Trophoblast cell (in vitro differentiated cells and primary cell): ENCODE measurements at regions not wholly inside any gene's neighbourhood (a gene's known extent, or its start where the extent isn't known, plus 50 kb on each side); places are given as distances from the start of the nearest gene placed in this dataset.

ENCODE experiments used
- DNase-seq, 2 donors: peaks; one replicate each; pipeline ENCODE4 v3.0.0-alpha.2; 2016
- H2AFZ ChIP-seq: 2 replicates; pipeline ENCODE4 v1.6.1; 2013; ENCODE audit warnings: low read length, moderate library complexity, mild to moderate bottlenecking; ENCODE audit not compliant: insufficient read depth, poor library complexity
- H2AK5ac ChIP-seq: 2 replicates; pipeline ENCODE4 v1.6.1; 2013; ENCODE audit warnings: mild to moderate bottlenecking, low read length
- H2BK120ac ChIP-seq: 2 replicates; pipeline ENCODE4 v1.6.1; 2013; ENCODE audit warnings: low read length, mild to moderate bottlenecking, moderate library complexity; ENCODE audit not compliant: insufficient read depth, poor library complexity
- H2BK12ac ChIP-seq: 2 replicates; pipeline ENCODE4 v1.6.1; 2013; ENCODE audit warnings: mild to moderate bottlenecking, low read length, moderate library complexity
- H2BK5ac ChIP-seq: 2 replicates; pipeline ENCODE4 v1.6.1; 2013; ENCODE audit warnings: low read length, low read depth, moderate library complexity, mild to moderate bottlenecking; ENCODE audit not compliant: poor library complexity
- H3K14ac ChIP-seq: 2 replicates; pipeline ENCODE4 v1.6.1; 2013; ENCODE audit warnings: mild to moderate bottlenecking, low read length
- H3K18ac ChIP-seq: 2 replicates; pipeline ENCODE4 v1.6.1; 2013; ENCODE audit warnings: mild to moderate bottlenecking, low read length
- H3K23ac ChIP-seq: 2 replicates; pipeline ENCODE4 v1.6.1; 2013; ENCODE audit warnings: low read length
- H3K27ac ChIP-seq: 2 replicates; pipeline ENCODE4 v1.5.1; 2013; ENCODE audit warnings: low read depth, mild to moderate bottlenecking, inconsistent platforms, low read length, moderate library complexity
- H3K27me3 ChIP-seq: 2 replicates; pipeline ENCODE4 v1.6.1; 2013; ENCODE audit warnings: inconsistent platforms, mild to moderate bottlenecking, low read length, moderate library complexity; ENCODE audit not compliant: insufficient read depth
- H3K36me3 ChIP-seq, 2 experiments: 1 replicate in 1 of 2; 2 replicates in 1 of 2; pipeline ENCODE4 v1.6.1; 2013; ENCODE audit warnings: low read length in 2 of 2, mild to moderate bottlenecking in 2 of 2, moderate library complexity in 1 of 2; ENCODE audit not compliant: insufficient read depth in 2 of 2, control insufficient read depth in 1 of 2
- H3K4ac ChIP-seq: 2 replicates; pipeline ENCODE4 v1.6.1; 2013; ENCODE audit warnings: low read depth, mild to moderate bottlenecking, low read length, moderate library complexity
- H3K4me1 ChIP-seq, 2 experiments: 1 replicate in 1 of 2; 2 replicates in 1 of 2; pipeline ENCODE4 v1.6.1; 2013; ENCODE audit warnings: low read length in 2 of 2, mild to moderate bottlenecking in 2 of 2, moderate library complexity in 1 of 2; ENCODE audit not compliant: insufficient read depth in 2 of 2, control insufficient read depth in 1 of 2
- H3K4me2 ChIP-seq: 2 replicates; pipeline ENCODE4 v1.6.1; 2013; ENCODE audit warnings: inconsistent platforms, mild to moderate bottlenecking, low read length, moderate library complexity
- H3K4me3 ChIP-seq: 2 replicates; pipeline ENCODE4 v1.5.1; 2013; ENCODE audit warnings: mild to moderate bottlenecking, low read depth, low read length, inconsistent platforms
- H3K79me1 ChIP-seq: one replicate; pipeline ENCODE4 v1.6.1; 2013; ENCODE audit warnings: low read length
- H3K79me2 ChIP-seq: 2 replicates; pipeline ENCODE4 v1.6.1; 2013; ENCODE audit warnings: low read length, mild to moderate bottlenecking; ENCODE audit not compliant: control insufficient read depth, insufficient read depth, poor library complexity
- H3K9ac ChIP-seq: 2 replicates; pipeline ENCODE4 v1.6.1; 2013; ENCODE audit warnings: mild to moderate bottlenecking, low read length
- H3K9me3 ChIP-seq: 2 replicates; pipeline ENCODE4 v1.6.1; 2013; ENCODE audit warnings: low read depth, mild to moderate bottlenecking, control low read depth, inconsistent platforms, low read length; ENCODE audit not compliant: insufficient read depth
- H4K12ac ChIP-seq: 2 replicates; pipeline ENCODE4 v1.6.1; 2013; ENCODE audit warnings: low read depth, mild to moderate bottlenecking, low read length, moderate library complexity
- H4K8ac ChIP-seq: 2 replicates; pipeline ENCODE4 v1.6.1; 2013; ENCODE audit warnings: low read depth, mild to moderate bottlenecking, low read length, moderate library complexity
- H4K91ac ChIP-seq: one replicate; pipeline ENCODE4 v1.6.1; 2013; ENCODE audit warnings: low read depth, mild to moderate bottlenecking, low read length, moderate library complexity
- WGBS: extraction: QIAGEN DNeasy Blood & Tissue Kit; methylation state at CpG from one replicate; pipeline ENCODE4 v1.1.7; 2013; ENCODE audit warnings: missing lambda C conversion rate; ENCODE audit not compliant: insufficient read length, insufficient coverage; ENCODE audit errors: extremely low coverage; 5-methylcytosine and 5-hydroxymethylcytosine counted together

GRCh38 chr9:18216376-18216775 lies 257.6 kb upstream of the ADAMTSL1 start:
- no CpG with 5 or more reads among the region's 1 CpG for WGBS
- H3K27me3 ChIP-seq: no peaks in the 10 kb centered on the region
- H3K18ac ChIP-seq: no peak overlapping the region
- H2BK120ac ChIP-seq: no peak overlapping the region
- no peak overlapping the region for H3K9ac ChIP-seq
- no peak overlapping the region for H4K8ac ChIP-seq
- H3K4ac ChIP-seq: no peak overlapping the region
- no peak overlapping the region for H3K14ac ChIP-seq
- H3K9me3 ChIP-seq: no peaks in the 10 kb centered on the region
- no peaks in the 10 kb centered on the region for H3K4me1 ChIP-seq
- no peak overlapping the region for H4K12ac ChIP-seq
- H2AK5ac ChIP-seq: no peak overlapping the region
- H2BK5ac ChIP-seq: no peak overlapping the region
- no peak overlapping the region for H3K4me3 ChIP-seq
- DNase-seq: no peak
- no peaks in the 10 kb centered on the region for H3K79me2 ChIP-seq
- H3K36me3 ChIP-seq: no peaks in the 10 kb centered on the region
- no peaks in the 10 kb centered on the region for H3K79me1 ChIP-seq
- H2BK12ac ChIP-seq: no peak overlapping the region
- no peak overlapping the region for H3K23ac ChIP-seq
- no peak overlapping the region for H2AFZ ChIP-seq
- no peak overlapping the region for H3K4me2 ChIP-seq
- H4K91ac ChIP-seq: no peak overlapping the region
- H3K27ac ChIP-seq: no peak overlapping the region

DNA sequence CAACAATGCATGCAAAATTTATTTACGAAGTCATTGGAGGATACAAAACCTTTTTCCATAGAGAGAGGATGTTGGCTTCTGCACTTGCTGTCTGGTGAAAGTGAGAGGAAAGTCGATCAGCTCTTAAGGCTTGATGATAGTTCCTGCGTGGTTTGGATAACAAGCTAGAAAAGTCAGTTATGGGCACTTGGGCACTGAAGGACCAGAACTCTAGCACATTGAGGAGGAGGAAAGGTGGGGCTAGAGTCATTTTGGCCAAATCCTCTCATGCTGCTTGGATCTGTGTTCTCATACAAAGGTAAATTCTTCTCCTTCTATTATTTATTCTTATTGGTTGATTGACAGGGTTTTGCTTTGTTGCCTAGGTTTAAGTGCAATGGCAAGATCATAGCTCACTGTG lies 245.9 kb upstream of the ADAMTSL1 start:
- no CpG with 5 or more reads among the region's 3 CpGs for WGBS
- H2AK5ac ChIP-seq: no peak overlapping the region
- no peak overlapping the region for H3K18ac ChIP-seq
- H3K14ac ChIP-seq: no peak overlapping the region
- H4K12ac ChIP-seq: no peak overlapping the region
- H3K4me2 ChIP-seq: no peak overlapping the region
- no peaks in the 10 kb centered on the region for H3K79me1 ChIP-seq
- no peak overlapping the region for H4K91ac ChIP-seq
- no peak overlapping the region for H2BK12ac ChIP-seq
- H2BK120ac ChIP-seq: no peak overlapping the region
- H3K27ac ChIP-seq: no peak overlapping the region
- no peak for DNase-seq
- H3K4ac ChIP-seq: no peak overlapping the region
- no peaks in the 10 kb centered on the region for H3K27me3 ChIP-seq
- no peaks in the 10 kb centered on the region for H3K79me2 ChIP-seq
- H3K9me3 ChIP-seq: no peaks in the 10 kb centered on the region
- no peak overlapping the region for H4K8ac ChIP-seq
- H3K23ac ChIP-seq: no peak overlapping the region
- H2BK5ac ChIP-seq: no peak overlapping the region
- H3K4me1 ChIP-seq: no peaks in the 10 kb centered on the region
- no peak overlapping the region for H3K4me3 ChIP-seq
- H3K9ac ChIP-seq: no peak overlapping the region
- no peak overlapping the region for H2AFZ ChIP-seq
- H3K36me3 ChIP-seq: no peaks in the 10 kb centered on the region

- no peaks in the 10 kb centered on the region for H3K4me1 ChIP-seq
- no peak overlapping the region for H4K8ac ChIP-seq
- H3K27me3 ChIP-seq: no peaks in the 10 kb centered on the region
- WGBS: no CpG with 5 or more reads among the region's 2 CpGs
- no peaks in the 10 kb centered on the region for H3K79me2 ChIP-seq
- no peaks in the 10 kb centered on the region for H3K79me1 ChIP-seq
- no peak overlapping the region for H3K4me3 ChIP-seq
- H4K91ac ChIP-seq: no peak overlapping the region
- no peak overlapping the region for H3K18ac ChIP-seq
- no peak overlapping the region for H4K12ac ChIP-seq
- H2BK12ac ChIP-seq: no peak overlapping the region
- no peak overlapping the region for H2BK120ac ChIP-seq
- no peaks in the 10 kb centered on the region for H3K36me3 ChIP-seq
- H2BK5ac ChIP-seq: no peak overlapping the region
- H3K14ac ChIP-seq: no peak overlapping the region
- no peak for DNase-seq
- no peaks in the 10 kb centered on the region for H3K9me3 ChIP-seq
- H3K4ac ChIP-seq: no peak overlapping the region
- H3K4me2 ChIP-seq: no peak overlapping the region
- no peak overlapping the region for H2AK5ac ChIP-seq
- H2AFZ ChIP-seq: no peak overlapping the region
- no peak overlapping the region for H3K9ac ChIP-seq
- H3K23ac ChIP-seq: no peak overlapping the region
- no peak overlapping the region for H3K27ac ChIP-seq
Measured at GRCh38 chr9:18229992-18230676, 243.8 kb upstream of the ADAMTSL1 start.

GRCh38 chr9:18233311-18233710 lies 240.6 kb upstream of the ADAMTSL1 start:
- no peaks in the 10 kb centered on the region for H3K9me3 ChIP-seq
- no peaks in the 10 kb centered on the region for H3K27me3 ChIP-seq
- no peak overlapping the region for H2BK5ac ChIP-seq
- no peak overlapping the region for H3K9ac ChIP-seq
- no peaks in the 10 kb centered on the region for H3K36me3 ChIP-seq
- H3K27ac ChIP-seq: no peak overlapping the region
- H3K4ac ChIP-seq: no peak overlapping the region
- no peak overlapping the region for H3K14ac ChIP-seq
- H2BK120ac ChIP-seq: no peak overlapping the region
- no peaks in the 10 kb centered on the region for H3K4me1 ChIP-seq
- H3K18ac ChIP-seq: no peak overlapping the region
- no peak overlapping the region for H4K12ac ChIP-seq
- no peak overlapping the region for H3K4me2 ChIP-seq
- H3K23ac ChIP-seq: no peak overlapping the region
- H4K91ac ChIP-seq: no peak overlapping the region
- no peak overlapping the region for H2BK12ac ChIP-seq
- H4K8ac ChIP-seq: no peak overlapping the region
- no peaks in the 10 kb centered on the region for H3K79me1 ChIP-seq
- no CpG with 5 or more reads among the region's 4 CpGs for WGBS
- no peak overlapping the region for H3K4me3 ChIP-seq
- H2AFZ ChIP-seq: no peak overlapping the region
- H2AK5ac ChIP-seq: no peak overlapping the region
- no peaks in the 10 kb centered on the region for H3K79me2 ChIP-seq
- no peak for DNase-seq
